Colonic mucosa (tissue), 4 donors: ENCODE measurements at regions not wholly inside any gene's neighbourhood (a gene's known extent, or its start where the extent isn't known, plus 50 kb on each side); places are given as distances from the start of the nearest gene placed in this dataset.

Experiments used
- DNase-seq: peaks from one replicate; pipeline ENCODE4 v3.0.0-alpha.2; 2020
- H3K27ac ChIP-seq: fragments of 200-600 bp; one replicate; pipeline ENCODE4 v1.8.0; 2021
- H3K27me3 ChIP-seq: fragments of 200-600 bp; one replicate; pipeline ENCODE4 v1.8.0; 2021
- H3K36me3 ChIP-seq: fragments of 200-600 bp; one replicate; pipeline ENCODE4 v1.8.0; 2021
- H3K4me1 ChIP-seq: fragments of 200-600 bp; one replicate; pipeline ENCODE4 v1.8.0; 2021; ENCODE audit warnings: mild to moderate bottlenecking
- H3K4me3 ChIP-seq: fragments of 200-600 bp; one replicate; pipeline ENCODE4 v1.8.0; 2021
- H3K9ac ChIP-seq, 2 donors: one replicate each; pipeline ENCODE4 v1.7.0; 2013; ENCODE audit warnings: control low read depth in 2 of 2, low read depth in 2 of 2, low read length in 2 of 2
- H3K9me3 ChIP-seq: fragments of 200-600 bp; one replicate; pipeline ENCODE4 v1.8.0; 2021
- intact Hi-C: fragments of 100-400 bp; cut with DNase I; formaldehyde crosslinking; loops from one replicate; pipeline ENCODE4 v1.14.1; 2022
- TF ChIP-seq, protein P1 (sequence below): fragments of 200-600 bp; IDR thresholded peaks from one replicate; pipeline ENCODE4 v1.8.0; 2022; ENCODE audit warnings: antibody characterized with exemption, mild to moderate bottlenecking
- donor health status: healthy.
- donor health status: DM: no; HTN: no; CAD: no.
- donor health status: DM: no; HTN: no; CAD: no.

DNA sequence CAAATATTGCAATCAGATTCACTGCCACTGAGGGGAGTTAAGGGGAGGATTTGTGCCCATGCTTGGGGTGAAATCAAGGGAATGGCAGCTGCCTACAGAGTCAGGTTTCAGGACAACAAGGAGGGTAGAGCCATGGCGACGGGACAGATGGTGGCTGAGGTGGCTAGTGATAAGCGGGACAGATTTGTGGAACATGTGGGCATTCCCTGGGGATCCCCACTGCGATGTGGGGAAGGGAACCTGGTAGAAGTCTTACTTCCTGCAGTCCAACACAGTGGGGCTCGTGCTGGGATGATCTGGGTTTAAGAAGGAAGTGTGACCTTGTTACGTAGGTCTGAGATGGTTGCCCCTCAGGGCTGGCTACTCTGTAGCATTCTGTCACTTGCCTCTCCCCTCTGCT lies 292.0 kb upstream of the JARID2 start:
- Histone ChIP-seq H3K36me3 (no peaks in the 10 kb centered on the region), H3K9ac (no peak overlapping the region), H3K27me3 (no peaks in the 10 kb centered on the region), H3K4me1 (no peaks in the 10 kb centered on the region), H3K9me3 (no peaks in the 10 kb centered on the region), H3K4me3 (no peak overlapping the region), H3K27ac (no peak overlapping the region)
- TF ChIP-seq, protein P1, sequence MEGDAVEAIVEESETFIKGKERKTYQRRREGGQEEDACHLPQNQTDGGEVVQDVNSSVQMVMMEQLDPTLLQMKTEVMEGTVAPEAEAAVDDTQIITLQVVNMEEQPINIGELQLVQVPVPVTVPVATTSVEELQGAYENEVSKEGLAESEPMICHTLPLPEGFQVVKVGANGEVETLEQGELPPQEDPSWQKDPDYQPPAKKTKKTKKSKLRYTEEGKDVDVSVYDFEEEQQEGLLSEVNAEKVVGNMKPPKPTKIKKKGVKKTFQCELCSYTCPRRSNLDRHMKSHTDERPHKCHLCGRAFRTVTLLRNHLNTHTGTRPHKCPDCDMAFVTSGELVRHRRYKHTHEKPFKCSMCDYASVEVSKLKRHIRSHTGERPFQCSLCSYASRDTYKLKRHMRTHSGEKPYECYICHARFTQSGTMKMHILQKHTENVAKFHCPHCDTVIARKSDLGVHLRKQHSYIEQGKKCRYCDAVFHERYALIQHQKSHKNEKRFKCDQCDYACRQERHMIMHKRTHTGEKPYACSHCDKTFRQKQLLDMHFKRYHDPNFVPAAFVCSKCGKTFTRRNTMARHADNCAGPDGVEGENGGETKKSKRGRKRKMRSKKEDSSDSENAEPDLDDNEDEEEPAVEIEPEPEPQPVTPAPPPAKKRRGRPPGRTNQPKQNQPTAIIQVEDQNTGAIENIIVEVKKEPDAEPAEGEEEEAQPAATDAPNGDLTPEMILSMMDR: no peak
- no peak for DNase-seq
- intact Hi-C loops: no loop called here

DNA sequence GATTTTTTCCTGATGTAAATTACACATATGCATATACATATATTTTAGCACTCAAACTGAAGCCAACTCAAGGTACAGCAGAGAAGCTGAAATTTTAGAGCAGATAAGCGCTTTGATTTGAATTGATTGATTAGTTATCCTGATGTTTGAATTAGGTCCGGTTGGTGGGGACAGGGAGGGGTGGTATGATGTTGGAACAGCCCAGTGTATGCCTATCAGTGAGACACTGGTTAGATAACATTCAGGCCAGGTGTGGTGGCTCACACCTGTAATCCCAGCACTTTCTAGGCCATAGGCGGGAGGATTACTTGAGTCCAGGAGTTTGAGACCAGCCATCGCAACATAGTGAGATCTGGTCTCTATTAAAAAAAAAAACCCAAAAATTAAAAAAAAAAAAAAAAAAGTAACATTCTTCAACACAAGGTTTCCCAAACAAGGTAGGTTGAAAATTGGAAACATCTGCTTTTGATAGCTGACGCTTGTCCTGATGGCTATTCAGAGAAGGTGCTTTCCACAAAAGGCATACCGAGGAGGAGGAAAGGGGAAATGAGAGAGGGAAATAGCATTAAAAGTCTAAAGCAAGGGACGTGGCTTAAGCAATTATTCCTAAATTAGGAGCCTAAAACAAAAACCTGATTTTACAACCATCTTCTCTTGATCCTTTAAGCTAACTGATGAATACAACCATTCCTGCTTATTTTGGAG lies 288.4 kb upstream of the JARID2 start:
- no peak overlapping the region for H3K9ac ChIP-seq
- DNase-seq: no peak
- intact Hi-C loops: no loop called here
- no peaks in the 10 kb centered on the region for H3K4me1 ChIP-seq
- TF ChIP-seq, protein P1: no peak
- no peaks in the 10 kb centered on the region for H3K9me3 ChIP-seq
- no peak overlapping the region for H3K27ac ChIP-seq
- H3K36me3 ChIP-seq: no peaks in the 10 kb centered on the region
- H3K27me3 ChIP-seq: no peaks in the 10 kb centered on the region
- no peak overlapping the region for H3K4me3 ChIP-seq

DNA sequence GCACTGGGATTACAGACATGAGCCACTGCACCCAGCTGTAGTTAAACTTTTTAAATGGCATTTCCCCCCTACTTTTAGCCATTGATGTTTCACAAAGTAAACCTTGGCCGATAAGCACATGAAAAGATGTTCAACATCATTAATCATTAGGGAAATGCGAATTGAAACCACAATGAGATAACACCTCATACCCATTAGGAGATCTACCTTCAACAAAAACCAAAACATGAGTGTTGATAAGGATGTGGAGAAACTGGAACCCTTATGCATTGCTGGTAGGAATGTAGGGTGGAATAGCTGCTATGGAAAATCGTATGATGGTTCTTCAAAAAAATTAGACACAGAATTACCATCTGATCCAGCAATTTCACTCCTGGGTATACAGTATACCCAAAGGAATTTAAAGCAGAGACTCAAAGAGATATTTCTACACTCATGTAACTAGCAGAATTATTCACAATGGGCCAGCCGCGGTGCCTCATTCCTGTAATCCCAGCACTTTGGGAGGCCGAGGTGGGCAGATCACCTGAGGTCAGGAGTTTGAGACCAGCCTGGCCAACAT lies 286.5 kb upstream of the JARID2 start:
- intact Hi-C loops: no loop called here
- TF ChIP-seq, protein P1: no peak
- Histone ChIP-seq H3K4me3 (no peak overlapping the region), H3K9me3 (no peaks in the 10 kb centered on the region), H3K27ac (no peak overlapping the region), H3K36me3 (no peaks in the 10 kb centered on the region), H3K4me1 (no peaks in the 10 kb centered on the region), H3K9ac (no peak overlapping the region), H3K27me3 (no peaks in the 10 kb centered on the region)
- DNase-seq: no peak

DNA sequence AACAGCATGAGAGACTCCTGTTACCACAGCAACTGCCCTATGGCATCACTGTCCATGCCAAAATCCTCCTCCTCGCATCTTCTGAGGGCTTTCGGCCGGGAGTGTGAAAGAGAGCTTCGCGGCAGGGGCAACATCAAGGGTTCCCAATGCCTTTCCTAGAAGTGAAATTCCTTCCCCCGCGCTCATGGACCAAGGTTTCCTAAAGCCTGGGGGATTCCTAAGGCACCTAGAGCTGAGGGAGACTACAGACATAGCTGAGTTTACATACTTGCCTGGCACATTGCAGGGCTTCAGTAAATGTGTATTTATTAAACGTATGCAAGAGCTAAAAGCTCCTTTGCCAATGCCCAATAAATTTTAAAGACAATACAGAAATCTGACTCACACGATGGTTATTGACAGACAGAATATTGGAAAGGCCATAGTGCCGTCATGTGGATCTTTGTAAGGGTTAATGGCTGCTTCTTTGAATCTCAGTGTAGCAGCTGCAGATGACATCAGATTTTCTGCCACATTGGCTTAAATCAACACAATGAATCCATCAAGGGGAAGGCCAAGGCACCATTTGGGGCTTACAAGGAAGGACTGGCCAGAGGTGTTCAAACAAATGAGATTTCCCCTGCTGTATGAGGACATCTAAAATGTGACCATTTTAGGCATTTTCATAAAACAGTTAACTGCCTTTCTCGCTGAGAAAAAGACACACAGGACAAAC lies 281.2 kb upstream of the JARID2 start:
- Histone ChIP-seq H3K4me3 (no peak overlapping the region), H3K9ac (no peak overlapping the region), H3K36me3 (no peaks in the 10 kb centered on the region), H3K4me1 (no peaks in the 10 kb centered on the region), H3K9me3 (no peaks in the 10 kb centered on the region), H3K27ac (no peak overlapping the region), H3K27me3 (no peaks in the 10 kb centered on the region)
- TF ChIP-seq, protein P1: no peak
- intact Hi-C loops: no loop called here
- DNase-seq: no peak

DNA sequence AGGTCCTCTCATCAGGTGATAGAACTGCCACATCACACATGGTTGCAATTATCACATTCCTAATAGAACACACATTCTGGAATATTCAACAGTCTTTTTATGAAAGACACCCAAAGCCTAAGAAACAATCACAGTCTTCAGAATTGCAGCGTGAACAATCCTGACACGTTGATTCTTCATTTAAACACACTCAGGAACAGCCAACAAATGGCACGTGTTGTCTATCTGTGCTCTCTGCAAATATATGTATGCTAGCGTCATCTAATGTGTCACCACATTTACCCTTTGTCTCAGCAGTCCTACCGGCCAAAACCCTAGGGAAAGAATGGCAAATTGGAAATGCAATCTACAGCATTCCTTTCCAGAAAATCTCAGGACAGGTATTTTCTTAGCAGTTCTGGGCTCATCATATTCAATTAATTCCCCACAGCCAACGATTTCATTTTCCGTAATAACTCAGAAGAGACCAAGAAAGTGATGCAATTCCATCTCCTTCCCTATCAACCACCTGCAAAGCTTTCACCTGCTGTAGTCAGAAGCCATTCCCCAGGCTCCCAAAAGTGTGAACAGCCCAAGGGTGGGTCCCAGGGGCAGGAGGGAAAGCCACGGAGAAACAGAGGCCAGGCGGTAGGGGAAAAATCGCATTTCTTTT lies 280.3 kb upstream of the JARID2 start:
- intact Hi-C loops: no loop called here
- no peak overlapping the region for H3K4me3 ChIP-seq
- TF ChIP-seq, protein P1: no peak

More for the DNA sequence above, 280.3 kb upstream of the JARID2 start:
- Histone ChIP-seq H3K4me1 (no peaks in the 10 kb centered on the region), H3K9ac (no peak overlapping the region), H3K27me3 (no peaks in the 10 kb centered on the region), H3K36me3 (no peaks in the 10 kb centered on the region), H3K27ac (no peak overlapping the region), H3K9me3 (no peaks in the 10 kb centered on the region)
- DNase-seq: no peak
